GM12891 (cell line): ENCODE measurements at regions not wholly inside any gene's neighbourhood (a gene's known extent, or its start where the extent isn't known, plus 50 kb on each side); places are given as distances from the start of the nearest gene placed in this dataset.

ENCODE experiments used
- DNase-seq: peaks from one replicate; pipeline ENCODE4 v3.0.0; 2011; ENCODE audit warnings: low spot score; ENCODE audit not compliant: insufficient read length
- FAIRE-seq: peaks from 2 replicates; lab custom pipeline; 2011; peaks lifted over from hg19 to GRCh38; lab: Jason Lieb, UNC
- PAX5 ChIP-seq: IDR thresholded peaks from 2 replicates; pipeline ENCODE4 v1.6.1; 2011; ENCODE audit warnings: low read length, moderate library complexity, mild to moderate bottlenecking; ENCODE audit not compliant: insufficient read depth, severe bottlenecking
- POLR2A ChIP-seq: IDR thresholded peaks from 2 replicates; pipeline ENCODE4 v1.6.1; 2011; ENCODE audit warnings: low read depth, low read length, control low read depth
- POLR2AphosphoS5 ChIP-seq: IDR thresholded peaks from 2 replicates; pipeline ENCODE4 v1.6.1; 2011; ENCODE audit warnings: low read depth, low read length, control low read depth
- POU2F2 ChIP-seq: IDR thresholded peaks from 2 replicates; pipeline ENCODE4 v1.6.1; 2011; ENCODE audit warnings: low read depth, mild to moderate bottlenecking, control low read depth, low read length, moderate library complexity
- SPI1 ChIP-seq: IDR thresholded peaks from 2 replicates; pipeline ENCODE4 v1.6.1; 2011; ENCODE audit warnings: low read depth, low read length, control low read depth
- TAF1 ChIP-seq: IDR thresholded peaks from 2 replicates; pipeline ENCODE4 v1.6.1; 2011; ENCODE audit warnings: low read depth, low read length, control low read depth

- DNase-seq: no peak
- no peak for FAIRE-seq
Observed at GRCh38 chr17:13442361-13442760, 159.4 kb downstream of the HS3ST3A1 start.

GRCh38 chr17:13441873-13442272, 159.9 kb downstream of the HS3ST3A1 start:
- DNase-seq (no peak), FAIRE-seq (no peak)
- no peak for TF ChIP-seq POU2F2
- no peak for TF ChIP-seq POLR2AphosphoS5
- TF ChIP-seq POLR2A: no peak
- TF ChIP-seq TAF1: no peak
- TF ChIP-seq PAX5: no peak
- no peak for TF ChIP-seq SPI1

More at GRCh38 chr17:13442361-13442760, 159.4 kb downstream of the HS3ST3A1 start:
- TF ChIP-seq POU2F2 (no peak), SPI1 (no peak), POLR2AphosphoS5 (no peak), POLR2A (no peak), TAF1 (no peak), PAX5 (no peak)

DNA sequence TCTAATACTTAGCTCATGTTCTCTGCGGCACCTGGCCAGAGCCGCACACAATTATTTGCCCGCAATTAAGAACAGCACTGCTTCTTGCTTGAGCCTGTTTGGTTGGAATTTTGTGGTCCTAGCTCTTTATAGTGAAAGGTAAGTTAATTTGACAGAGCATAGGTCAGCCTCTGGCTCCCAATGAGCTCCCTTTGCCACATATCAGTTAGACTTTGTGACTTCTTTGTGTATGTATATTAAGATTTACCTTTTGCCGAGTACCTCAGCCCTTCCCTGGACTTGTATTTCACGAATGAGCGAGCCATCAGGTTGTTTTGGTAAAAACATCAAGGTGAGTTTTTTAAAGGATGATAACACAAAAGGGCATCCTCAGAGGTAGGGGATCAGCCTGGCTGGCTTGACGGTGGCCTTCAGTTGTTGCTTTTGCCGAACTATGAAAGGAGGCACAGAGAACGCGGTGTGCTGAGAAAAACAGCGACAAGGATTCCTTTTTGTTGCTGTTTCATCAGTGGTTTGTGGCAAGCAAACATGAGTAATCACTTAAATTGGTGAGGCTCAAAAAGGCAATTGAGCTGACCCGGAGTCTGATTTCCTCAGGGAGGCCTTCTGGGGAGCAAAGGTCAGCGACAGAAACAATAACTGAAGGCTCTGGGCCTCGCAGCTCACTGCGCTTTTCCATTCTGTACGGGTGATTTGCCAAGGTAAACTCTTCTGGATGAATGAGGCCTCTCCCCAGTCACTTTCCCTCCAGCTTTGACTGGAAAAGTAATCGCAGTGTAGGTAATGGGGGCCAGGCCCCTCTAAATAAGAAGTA, 163.6 kb downstream of the HS3ST3A1 start:
- no peak for DNase-seq
- no peak for FAIRE-seq
- no peak for TF ChIP-seq SPI1
- no peak for TF ChIP-seq POLR2AphosphoS5
- no peak for TF ChIP-seq POU2F2
- TF ChIP-seq PAX5: no peak
- no peak for TF ChIP-seq TAF1
- TF ChIP-seq POLR2A: no peak

DNA sequence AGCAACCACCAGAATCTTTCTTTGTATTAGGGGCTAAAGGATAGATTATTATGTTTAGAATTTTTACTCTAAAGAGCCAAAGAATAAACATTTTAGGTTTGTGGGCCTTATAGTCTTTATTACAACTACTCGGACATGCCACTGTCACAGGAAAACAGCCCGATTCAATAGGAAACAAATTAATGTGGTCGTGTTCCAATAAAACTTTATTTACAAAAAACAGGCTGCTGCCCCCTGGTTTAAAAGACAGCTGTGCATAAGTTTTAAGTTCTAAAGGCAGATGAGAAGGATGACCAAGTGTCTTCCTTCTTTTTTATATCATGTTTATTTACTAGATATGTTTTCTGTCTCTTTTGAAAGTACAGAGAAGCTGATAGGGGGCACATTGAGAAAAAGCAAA, 166.5 kb downstream of the HS3ST3A1 start:
- DNase-seq: no peak
- no peak for FAIRE-seq
- TF ChIP-seq PAX5 (no peak), SPI1 (no peak), POU2F2 (no peak), POLR2A (no peak), POLR2AphosphoS5 (no peak), TAF1 (no peak)

DNA sequence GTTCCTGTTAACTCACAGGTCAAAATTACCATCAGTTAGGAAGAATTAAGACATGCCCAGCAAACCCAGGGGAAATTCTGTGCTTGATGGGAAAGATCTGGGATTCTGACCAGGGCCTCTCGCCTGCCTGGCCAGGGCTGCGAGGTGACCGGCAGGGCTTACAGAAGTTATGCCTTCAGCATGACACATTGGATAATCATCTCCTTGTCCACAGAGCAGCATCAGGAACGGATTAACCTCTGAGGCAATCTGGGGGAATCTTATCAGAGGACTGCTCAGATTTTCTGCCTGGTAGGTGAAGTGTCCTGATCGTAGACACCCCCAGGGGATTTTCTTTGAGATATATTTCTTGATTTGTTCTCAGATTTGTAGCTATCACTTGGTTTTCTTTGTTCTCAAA, 172.5 kb downstream of the HS3ST3A1 start:
- TF ChIP-seq POLR2AphosphoS5 (no peak), PAX5 (no peak), POLR2A (no peak), SPI1 (no peak), POU2F2 (no peak), TAF1 (no peak)
- no peak for FAIRE-seq
- DNase-seq: no peak

GRCh38 chr17:13428611-13429042, 173.1 kb downstream of the HS3ST3A1 start:
- FAIRE-seq (no peak), DNase-seq (no peak)
- TF ChIP-seq POU2F2: no peak
- TF ChIP-seq PAX5: no peak
- no peak for TF ChIP-seq POLR2AphosphoS5
- TF ChIP-seq POLR2A: no peak
- TF ChIP-seq TAF1: no peak
- no peak for TF ChIP-seq SPI1

- no peak for DNase-seq
Observed at GRCh38 chr17:13426991-13427390, 174.7 kb downstream of the HS3ST3A1 start.

DNA sequence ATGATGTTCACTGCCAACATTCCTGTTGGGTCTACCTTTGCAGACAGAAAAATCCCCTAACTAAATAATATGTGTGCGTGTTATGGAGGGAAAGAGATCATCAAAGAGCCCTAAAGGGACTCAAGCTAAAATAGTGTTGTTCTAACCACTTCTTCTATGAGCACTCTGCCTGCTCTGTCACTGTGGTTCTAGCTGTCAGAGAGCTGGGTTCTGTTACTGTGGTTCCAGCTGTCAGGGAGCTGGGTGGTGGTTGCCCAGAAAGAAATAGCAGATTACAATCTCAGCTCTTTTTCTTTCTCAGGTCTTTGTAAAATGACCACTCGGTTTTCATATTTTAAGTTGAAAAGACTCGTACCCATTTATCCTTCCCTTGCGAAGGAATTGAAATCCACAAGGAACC, 176.3 kb downstream of the HS3ST3A1 start:
- no peak for TF ChIP-seq POU2F2
- TF ChIP-seq POLR2A: no peak
- no peak for TF ChIP-seq POLR2AphosphoS5
- no peak for FAIRE-seq
- DNase-seq: no peak

More at GRCh38 chr17:13426991-13427390, 174.7 kb downstream of the HS3ST3A1 start:
- TF ChIP-seq POLR2A (no peak), PAX5 (no peak), POU2F2 (no peak), SPI1 (no peak), POLR2AphosphoS5 (no peak), TAF1 (no peak)
- FAIRE-seq: no peak

- TF ChIP-seq POU2F2: no peak
- no peak for TF ChIP-seq POLR2AphosphoS5
- TF ChIP-seq PAX5: no peak
- no peak for TF ChIP-seq POLR2A
- no peak for TF ChIP-seq SPI1
- no peak for TF ChIP-seq TAF1
- FAIRE-seq (no peak), DNase-seq (no peak)
Observed at GRCh38 chr17:13421581-13422130, 180.1 kb downstream of the HS3ST3A1 start.
